Cardiac septum (tissue), 1 donor: ENCODE measurements at regions not wholly inside any gene's neighbourhood (a gene's known extent, or its start where the extent isn't known, plus 50 kb on each side); places are given as distances from the start of the nearest gene placed in this dataset.
"Not testable (repeated sequence)": the region's sequence is repeated elsewhere in the genome, so short reads cannot be mapped to it uniquely, and the experiment has no call there.

Experiments used
- DNase-seq: peaks from one replicate; pipeline ENCODE4 v3.0.0-alpha.2; 2020; ENCODE audit warnings: low spot score
- intact Hi-C: fragments of 100-400 bp; cut with DNase I; formaldehyde crosslinking; loops from one replicate; pipeline ENCODE4 v1.14.0; 2022
- donor health status: DM: no; HTN: no; CAD: no.

DNA sequence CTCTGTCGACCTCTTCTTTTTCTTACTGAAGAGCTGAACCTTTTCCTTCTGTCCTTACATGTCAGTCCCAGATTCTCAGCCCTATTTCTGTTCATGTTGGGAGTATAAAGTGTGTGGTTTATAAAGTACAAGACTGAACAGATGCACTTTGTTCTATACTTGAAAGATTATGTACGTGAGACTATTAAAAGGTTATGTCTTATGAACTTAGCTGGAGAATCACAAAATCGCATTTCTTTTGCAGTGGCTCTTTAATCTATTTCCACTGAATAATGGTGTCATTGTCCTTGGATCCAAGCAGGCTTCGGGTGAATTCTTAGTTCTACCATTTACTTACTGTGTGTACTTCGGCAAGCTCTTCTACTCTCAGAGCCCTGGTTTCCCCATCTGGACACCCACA, 558.4 kb downstream of the TMEM135 start:
- intact Hi-C loops = no loop called here
- DNase-seq = no peak

DNA sequence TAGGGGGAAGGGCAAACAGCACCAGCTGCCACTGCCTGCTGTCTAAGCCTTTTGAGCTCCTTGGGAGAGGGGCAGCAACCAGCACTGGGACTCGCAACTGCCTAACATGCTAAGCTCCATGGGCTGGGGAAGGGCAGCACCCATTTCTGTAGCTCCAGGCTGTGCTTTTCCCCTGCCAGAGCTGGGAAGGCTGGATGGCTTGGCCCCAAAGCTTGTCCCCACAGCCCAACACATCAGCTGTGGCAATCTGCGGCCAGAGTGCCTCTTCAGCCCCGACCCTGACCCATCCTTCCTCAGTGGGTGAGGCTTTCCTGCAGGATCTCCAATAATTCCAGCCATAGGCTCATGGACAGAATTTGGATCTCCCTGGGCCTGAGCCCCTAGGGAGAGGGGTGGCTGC, 551.3 kb downstream of the TMEM135 start:
- intact Hi-C loops = no loop called here
- no peak for DNase-seq

DNA sequence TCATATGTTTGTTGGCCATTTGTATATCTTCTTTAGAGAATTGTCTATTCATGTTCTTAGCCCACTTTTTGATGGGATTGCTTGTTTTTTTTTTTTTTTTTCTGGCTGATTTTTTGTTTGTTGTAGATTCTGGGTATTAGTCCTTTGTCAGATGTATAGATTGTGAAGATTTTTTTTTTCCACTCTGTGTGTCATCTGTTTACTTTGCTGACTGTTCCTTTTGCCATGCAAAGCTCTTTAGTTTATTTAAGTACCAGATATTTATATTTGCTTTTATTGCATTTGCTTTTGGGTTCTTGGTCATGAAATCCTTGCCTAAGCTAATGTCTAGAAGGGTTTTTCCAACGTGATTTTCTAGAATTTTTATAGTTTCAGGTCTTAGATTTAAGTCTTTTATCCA, 547.9 kb downstream of the TMEM135 start:
- DNase-seq, intact Hi-C loops: not testable (repeated sequence)

DNA sequence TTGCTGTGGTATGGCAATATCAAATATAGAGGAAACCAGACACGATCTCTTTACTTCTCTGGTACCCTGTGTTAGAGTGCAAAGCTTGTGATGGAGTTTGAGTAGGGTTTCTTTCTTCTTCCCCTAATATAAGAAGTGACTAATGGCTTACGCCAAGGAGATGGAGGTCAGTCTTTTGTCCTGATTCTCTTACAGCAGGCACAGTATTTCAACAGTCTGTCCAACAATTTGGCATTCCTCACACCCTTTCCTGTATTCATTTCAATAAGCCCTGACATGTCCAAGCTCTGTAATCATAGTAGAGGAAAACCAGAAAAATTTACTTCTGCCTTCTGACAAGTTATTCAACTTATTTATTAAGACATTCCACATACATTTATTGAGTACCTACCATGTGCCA, 546.2 kb downstream of the TMEM135 start:
- intact Hi-C loops = no loop called here
- no peak for DNase-seq

DNA sequence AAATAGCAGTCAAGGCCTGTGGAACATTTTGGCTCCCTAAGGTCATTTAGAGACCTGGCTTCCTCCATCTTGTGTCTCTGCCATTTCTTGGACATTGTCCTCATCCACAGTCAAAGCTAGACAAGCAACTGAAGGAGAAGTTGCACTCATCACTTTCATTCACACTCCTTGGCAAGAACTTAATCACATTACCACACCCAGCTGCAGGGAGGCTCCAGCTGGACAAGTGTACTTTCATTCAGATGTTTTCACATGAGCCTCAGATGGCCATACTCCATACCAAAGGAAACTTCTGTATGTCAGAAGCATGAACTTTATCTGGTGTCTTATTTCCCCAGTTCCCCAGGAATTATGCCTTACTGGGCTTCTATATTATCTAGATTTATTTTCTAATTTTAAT, 537.4 kb downstream of the TMEM135 start:
- intact Hi-C loops = no loop called here
- no peak for DNase-seq

DNA sequence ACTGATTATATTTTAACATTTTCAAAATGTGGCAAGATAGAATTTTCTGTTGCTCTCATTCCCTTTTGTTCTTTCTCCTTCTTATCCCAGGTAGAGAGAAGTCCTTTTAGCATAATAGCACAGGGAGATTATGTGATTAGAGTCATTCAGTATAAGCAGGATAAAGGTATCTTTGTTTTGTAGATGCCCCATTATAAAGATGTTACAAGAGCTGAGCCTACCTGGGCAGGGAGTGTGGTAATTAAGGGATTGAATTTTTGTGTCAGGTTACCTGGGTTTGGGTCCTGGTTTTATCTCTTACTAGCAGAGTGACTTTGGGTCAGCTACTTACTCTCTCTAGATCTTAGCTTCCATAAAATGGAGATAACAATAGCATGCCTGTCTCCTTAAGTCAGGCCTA, 536.5 kb downstream of the TMEM135 start:
- DNase-seq = no peak
- intact Hi-C loops = no loop called here

DNA sequence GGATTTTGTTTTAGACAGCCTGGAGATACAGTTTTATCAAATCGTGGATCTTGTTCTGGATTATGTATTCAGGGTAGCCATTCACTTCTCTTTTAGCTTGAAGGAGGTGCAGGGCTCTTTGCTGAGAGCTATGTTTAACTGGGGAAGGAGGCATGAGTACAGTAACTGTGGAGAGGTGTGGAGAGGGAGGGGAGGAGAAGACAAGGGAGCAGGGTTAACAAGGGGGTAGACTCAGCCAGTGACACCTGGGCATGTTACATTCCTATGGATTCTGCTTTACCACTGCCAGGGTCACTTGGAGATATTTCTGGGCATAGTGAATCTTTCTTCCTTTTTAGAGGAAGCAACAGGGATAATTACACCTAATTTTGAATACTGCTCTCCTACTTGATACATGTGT, 536.0 kb downstream of the TMEM135 start:
- no peak for DNase-seq
- intact Hi-C loops = no loop called here

DNA sequence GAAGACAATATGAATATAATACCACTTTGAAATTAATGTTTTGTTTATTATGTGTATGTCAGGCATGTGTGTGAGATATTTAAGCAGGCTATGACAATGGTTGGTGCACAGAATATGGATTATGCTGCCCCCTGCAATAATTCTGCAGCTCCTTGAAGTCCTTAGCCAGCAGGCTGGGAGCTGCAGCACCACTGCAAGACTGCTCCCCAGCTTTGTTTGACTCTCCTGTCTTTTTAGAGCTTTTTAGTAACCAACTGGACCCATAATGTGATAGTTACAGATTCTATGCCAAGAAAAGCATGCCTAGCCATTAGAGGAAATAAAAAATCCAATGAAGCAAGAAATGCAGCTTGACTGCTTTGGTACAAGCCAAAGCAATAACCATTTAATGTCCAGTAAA, 535.1 kb downstream of the TMEM135 start:
- intact Hi-C loops = no loop called here
- DNase-seq = no peak

DNA sequence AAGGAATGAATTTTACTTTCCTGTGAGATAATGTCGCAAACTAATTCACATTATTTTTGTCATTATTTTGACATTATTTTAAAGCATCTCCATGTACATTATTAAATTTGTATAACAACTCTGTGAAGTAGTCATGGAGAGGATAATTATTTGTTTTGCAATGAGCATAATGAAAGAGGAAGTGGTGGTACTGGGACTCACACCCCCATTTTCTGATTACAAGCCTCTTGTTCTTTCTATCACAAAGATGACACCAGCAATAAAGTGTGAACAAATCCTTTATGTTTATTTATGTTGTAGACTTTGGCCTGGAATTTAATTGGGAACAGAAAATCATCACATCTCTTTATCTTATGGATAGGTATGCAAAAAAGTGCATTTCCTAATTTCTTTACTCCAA, 522.6 kb downstream of the TMEM135 start:
- no peak for DNase-seq
- intact Hi-C loops = no loop called here

DNA sequence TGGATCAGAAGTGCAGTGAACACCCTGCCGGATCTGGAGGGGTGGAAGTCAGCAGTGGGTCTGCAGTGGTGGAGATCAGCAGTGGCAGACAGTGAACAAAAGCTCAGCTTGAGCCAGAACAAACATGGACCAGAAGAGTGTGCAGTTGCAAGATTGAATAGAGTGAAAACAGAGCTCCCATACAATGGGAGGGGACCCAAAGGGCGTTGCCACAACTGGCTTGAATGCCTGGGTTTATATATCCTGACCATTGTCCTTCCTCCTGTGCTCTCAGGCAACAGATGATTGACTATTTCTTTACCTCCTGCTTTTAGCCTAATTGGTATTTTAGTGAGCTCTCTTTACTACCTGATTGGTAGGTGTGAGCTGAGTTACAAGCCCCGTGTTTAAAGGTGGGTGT, 522.1 kb downstream of the TMEM135 start:
- DNase-seq, intact Hi-C loops: not testable (repeated sequence)

DNA sequence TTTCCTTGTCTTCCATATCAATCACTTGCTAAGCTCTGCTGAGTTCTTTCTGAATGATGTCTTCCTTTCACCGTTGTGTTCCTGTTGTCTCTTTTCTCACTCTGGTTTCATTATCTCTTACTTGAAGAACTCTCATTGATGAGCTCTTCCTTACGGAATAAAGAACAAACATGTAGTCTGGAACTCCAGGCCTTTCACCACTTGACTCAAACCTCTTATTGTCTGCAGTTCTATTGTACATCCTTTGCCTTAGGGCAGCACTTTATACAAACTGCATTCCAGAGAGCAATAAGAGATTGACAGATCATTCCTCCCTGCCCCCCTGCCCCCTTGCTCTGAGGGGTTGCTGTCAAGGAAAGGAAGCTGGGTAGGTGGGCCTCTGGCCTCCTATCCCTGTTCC, 517.4 kb downstream of the TMEM135 start:
- no peak for DNase-seq
- intact Hi-C loops = no loop called here

DNA sequence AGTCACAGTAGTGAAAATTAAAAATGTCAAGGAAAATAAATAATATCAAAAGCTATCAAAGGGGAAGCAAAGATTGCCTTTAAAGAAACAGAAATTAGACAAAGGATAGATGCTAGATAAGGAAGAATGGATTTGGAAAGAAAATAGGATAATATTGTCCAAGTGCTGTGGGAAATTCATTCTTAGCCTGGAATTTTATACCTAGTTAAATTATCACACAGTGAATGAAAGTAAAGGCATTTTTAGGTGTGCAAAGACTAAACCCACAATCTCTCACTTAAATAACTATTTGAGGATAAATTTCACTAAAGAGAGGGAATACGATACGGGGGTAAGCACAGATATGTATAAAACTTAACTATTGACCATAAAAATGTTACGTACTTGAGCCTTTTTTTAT, 511.1 kb downstream of the TMEM135 start:
- intact Hi-C loops = no loop called here

DNA sequence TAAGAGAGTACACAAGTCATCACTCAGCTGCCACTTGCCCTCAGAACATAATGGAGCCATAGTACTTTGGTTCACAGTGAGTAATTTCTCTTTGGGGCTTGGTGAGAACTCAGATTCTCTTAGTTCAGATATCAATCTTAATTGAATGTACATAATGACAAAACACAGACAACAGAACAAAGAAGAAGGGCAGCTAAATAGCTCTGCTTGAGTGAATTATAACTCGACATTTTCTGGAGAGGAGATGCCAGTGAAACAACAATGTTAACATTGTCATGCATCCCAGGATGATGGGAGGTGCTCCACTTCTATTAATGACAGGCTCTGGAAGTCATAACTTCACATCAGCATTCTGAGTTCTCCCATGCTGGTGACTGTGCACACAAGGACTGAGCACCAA, 508.1 kb downstream of the TMEM135 start:
- intact Hi-C loops = no loop called here
- no peak for DNase-seq

More for the DNA sequence above, 511.1 kb downstream of the TMEM135 start:
- DNase-seq = no peak

DNA sequence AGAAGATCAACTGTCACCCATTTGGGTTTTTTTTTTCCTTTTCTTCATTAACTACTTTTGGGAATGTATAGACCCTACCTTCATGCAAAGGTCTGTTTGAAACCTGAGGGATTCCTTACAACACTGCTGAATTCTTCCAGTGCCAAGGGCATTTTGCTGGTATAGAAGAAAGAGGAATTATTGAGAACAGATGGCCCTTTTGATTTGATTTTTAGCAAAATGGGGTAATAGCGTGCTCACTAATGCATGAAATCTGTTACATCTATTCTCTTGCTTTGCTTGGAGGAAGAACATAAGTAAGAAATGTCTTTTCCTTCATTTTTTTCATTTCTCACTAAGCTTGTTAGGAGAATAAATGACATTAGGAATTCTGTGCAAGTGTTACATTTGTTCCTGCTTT, 501.9 kb downstream of the TMEM135 start:
- intact Hi-C loops = no loop called here
- DNase-seq = no peak

DNA sequence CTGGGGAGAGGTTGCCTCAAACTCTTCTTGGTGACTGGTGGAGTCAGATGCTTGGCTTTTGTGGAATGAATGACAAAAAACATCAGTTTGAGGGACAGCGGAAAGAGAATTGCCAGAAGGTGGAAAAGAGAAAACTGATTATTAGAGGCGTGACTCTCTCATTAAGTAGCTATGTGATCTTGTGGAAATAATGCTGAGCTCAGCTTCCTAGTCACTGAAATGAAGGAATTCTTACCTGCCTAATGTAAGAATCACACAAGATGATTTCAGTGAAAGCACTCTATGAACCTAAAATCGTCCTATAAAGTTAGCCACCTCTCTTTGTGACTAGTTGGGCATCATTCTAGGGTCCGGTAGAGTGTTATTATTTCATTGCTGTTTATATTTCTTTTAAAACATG, 498.8 kb downstream of the TMEM135 start:
- intact Hi-C loops = no loop called here

DNA sequence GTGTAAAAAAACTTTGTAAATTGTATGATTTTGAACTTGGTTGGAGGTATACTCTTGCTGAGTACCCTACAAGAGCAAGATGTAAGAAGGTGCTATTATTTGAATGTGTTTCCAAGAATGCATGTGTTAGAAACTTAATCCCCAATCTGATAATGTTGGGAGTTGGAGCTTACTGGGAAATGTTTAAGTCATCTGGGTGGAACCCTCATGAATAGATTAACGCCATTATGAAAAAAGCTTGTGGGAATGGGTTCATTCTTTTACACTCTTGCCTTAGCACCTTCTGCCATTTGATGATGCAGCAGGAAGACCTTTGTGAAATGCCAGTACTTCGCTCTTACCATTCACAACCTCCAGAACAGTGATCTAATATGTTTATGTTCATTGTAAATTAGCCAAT, 498.3 kb downstream of the TMEM135 start:
- DNase-seq = no peak
- intact Hi-C loops = no loop called here

More for the DNA sequence above, 498.8 kb downstream of the TMEM135 start:
- DNase-seq = no peak

DNA sequence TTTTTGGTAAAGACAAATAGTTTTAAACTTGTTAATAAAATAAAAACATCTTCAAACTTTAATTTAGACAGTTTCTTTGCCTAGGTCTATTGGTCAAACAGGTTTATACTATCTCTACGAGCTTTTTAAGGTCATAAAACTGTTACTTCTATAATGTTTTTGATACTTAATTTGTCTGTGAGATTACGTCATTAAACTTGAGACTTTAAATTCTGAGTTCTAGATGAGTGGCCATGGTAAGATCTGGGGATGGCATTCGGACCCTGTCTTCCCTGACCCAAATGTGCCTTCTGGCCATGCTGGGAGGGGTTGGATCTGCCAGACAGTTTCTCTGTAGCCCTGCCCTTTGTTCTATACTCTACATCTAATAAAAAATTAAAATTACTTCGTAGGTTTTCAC, 497.8 kb downstream of the TMEM135 start:
- intact Hi-C loops = no loop called here
- no peak for DNase-seq

DNA sequence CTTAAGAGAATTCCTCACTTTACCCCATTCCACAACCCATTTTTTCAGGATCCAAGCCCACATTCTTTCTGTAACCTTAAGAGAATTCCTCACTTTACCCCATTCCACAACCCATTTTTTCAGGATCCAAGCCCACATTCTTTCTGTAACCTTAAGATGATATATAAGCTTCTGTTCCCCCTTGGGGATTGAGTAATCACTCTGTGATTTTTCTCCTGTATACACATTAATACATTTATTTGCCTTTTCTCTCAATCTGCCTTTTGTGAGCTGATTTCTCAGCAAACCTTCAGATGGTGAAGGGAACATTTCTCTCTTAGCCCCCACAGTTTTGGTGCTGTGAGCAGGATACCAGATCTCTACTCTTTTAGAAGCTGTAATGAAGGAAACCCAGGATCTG, 494.1 kb downstream of the TMEM135 start:
- intact Hi-C loops, DNase-seq: not testable (repeated sequence)

DNA sequence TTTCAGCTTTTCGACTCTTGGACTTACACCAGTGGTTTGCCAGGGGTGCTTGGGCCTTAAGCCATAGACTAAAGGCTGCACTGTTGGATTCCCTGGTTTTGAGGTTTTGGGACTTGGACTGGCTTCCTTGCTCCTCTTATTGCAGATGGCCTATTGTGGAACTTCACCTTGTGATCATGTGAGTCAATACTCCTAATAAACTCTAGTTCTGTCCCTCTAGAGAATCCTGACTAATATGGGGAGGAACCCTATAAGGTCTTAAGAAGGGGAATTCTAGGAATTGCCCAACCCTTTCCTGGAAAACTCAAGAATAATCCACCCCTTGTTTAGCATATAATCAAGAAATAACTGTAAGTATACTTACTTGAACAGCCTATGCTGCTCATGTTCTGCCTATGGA, 491.8 kb downstream of the TMEM135 start:
- no peak for DNase-seq
- intact Hi-C loops = no loop called here

DNA sequence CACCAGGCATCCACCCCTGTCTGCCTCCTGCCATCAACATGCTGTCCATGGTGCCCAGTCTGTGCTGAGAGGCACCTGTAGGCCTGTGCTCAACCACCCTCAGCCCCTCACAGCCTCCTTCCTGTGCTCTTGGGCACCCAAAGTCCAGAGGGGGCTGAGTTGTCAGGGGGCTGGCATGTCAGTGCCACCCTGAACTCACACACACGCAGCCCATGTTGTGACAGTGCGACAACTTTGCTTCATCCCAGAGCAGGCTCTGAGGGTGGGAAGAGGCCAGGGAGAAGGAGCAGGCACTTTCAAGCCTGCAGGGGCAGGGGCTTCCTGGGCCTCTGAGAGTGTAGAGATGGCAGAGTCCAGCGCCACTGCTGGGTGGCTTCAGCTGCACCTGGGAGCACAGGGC, 491.0 kb downstream of the TMEM135 start:
- intact Hi-C loops = no loop called here
- no peak for DNase-seq

DNA sequence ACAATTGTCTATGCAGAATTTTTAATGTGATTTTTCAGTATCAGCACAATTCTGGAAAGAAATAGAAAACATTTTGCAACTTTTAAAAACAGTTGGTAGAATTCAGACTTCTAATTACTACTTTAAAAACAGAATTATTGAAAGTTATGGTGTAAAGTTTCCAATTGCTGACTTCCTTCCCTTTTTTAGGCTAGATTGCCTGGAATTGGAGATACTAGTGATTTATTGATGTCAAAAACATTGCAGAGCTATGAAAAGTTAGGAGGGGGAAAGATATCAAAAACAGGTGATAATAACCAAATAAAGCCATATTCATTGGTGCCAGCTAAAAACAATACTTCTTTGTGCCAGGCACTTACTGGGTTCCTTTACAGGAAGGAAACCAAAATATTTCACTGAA, 485.5 kb downstream of the TMEM135 start:
- intact Hi-C loops = no loop called here
- DNase-seq = no peak

DNA sequence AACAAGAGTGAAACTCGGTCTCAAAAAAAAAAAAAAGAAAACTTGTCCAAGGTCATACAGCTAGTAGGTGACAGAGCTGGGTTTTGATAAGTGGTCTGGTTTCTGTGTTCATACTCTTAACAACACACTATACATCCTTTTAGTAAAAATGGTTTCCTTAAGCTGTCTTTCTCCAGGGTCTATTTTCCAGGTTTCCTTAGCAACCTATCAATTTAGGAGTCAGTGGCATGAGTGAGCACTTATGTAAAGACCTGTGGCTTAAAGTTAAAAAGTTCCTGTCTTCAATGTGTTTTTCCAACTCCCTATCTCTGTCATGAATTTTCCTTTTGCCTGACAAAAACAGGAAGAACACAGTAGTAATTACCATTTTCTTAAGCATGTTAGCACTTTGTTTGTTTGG, 480.5 kb downstream of the TMEM135 start:
- no peak for DNase-seq
- intact Hi-C loops = no loop called here

DNA sequence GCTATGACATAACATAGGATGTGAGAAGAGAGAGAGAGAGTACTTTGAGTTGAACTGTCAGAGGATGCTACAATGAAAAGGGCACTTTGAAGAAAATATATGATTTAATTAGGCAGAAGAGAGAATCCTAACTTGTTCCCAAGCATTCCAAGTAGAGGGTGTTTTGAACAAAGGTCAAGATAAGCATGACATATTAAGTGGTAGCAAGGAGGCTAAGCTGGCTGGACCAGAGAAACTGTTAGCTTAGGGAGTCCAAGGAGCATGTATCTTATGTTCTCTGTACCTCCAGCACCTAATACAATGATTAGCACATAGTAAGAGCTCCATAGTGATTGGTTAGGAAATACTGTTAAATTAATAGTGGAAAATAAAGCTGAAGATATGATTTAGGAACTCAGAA, 479.6 kb downstream of the TMEM135 start:
- intact Hi-C loops = no loop called here
- no peak for DNase-seq
